GM12878 (cell line): ENCODE measurements at regions not wholly inside any gene's neighbourhood (a gene's known extent, or its start where the extent isn't known, plus 50 kb on each side); places are given as distances from the start of the nearest gene placed in this dataset.

ENCODE experiments used
- ATAC-seq: fragments of 200-7000 bp; cut with Tn5 transposase; 3 replicates; pipeline ENCODE4 v1.9.1; 2020; ENCODE audit warnings: mild to moderate bottlenecking, moderate library complexity
- BruUV-seq: library from RNA; stranded (reverse); fragments of 400-500 nt; replicated peaks from 2 replicates; lab custom pipeline; 2021; lab: Mats Ljungman, UMichigan
- CTCF ChIA-PET: fragments of 300-600 bp; sonication (Branson Sonifier 250); formaldehyde crosslinking; extraction: SDS; loops from one replicate; lab custom pipeline; 2021; ENCODE audit warnings: inconsistent platforms; lab: Yijun Ruan, JAX
- POLR2A ChIA-PET: fragments of 350-600 bp; formaldehyde crosslinking; extraction: SDS; loops from one replicate; lab custom pipeline; 2021; ENCODE audit warnings: inconsistent platforms; lab: Charles Lee
- RAD21 ChIA-PET: fragments of 300-600 bp; sonication (Branson Sonifier 250); formaldehyde crosslinking; loops from one replicate; lab custom pipeline; 2023; ENCODE audit warnings: antibody characterized with exemption; ENCODE audit not compliant: unreplicated experiment; lab: Charles Lee
- SMC1A ChIA-PET: fragments of 300-600 bp; sonication (Branson Sonifier 250); formaldehyde crosslinking; loops from one replicate; lab custom pipeline; 2023; ENCODE audit not compliant: unreplicated experiment, uncharacterized antibody; lab: Charles Lee
- DNase-seq: peaks from one replicate; pipeline ENCODE4 v3.0.0-alpha.2; 2011; ENCODE audit warnings: low read depth, low spot score
- FAIRE-seq: peaks from 3 replicates; lab custom pipeline; 2011; peaks lifted over from hg19 to GRCh38; lab: Jason Lieb, UNC
- H2AFZ ChIP-seq: 2 replicates; pipeline ENCODE4 v1.6.0; 2011; ENCODE audit warnings: low read depth, low read length, control low read depth; ENCODE audit not compliant: control insufficient read depth
- H3K27ac ChIP-seq: 2 replicates; pipeline ENCODE4 v1.5.1; 2011; ENCODE audit warnings: control low read depth; ENCODE audit not compliant: control insufficient read depth, insufficient read depth
- H3K27me3 ChIP-seq, 2 experiments: replicated peaks in 1 of 2; 2 replicates each; pipeline versions ENCODE4 v1.6.0 to v1.6.1; 2011; ENCODE audit warnings: low read length in 1 of 2; ENCODE audit not compliant: control insufficient read depth in 2 of 2, insufficient read depth in 2 of 2
- H3K36me3 ChIP-seq, 2 experiments: 2 replicates each; pipeline ENCODE4 v1.5.1; 2011; ENCODE audit warnings: low read length in 1 of 2; ENCODE audit not compliant: control insufficient read depth in 2 of 2, insufficient read depth in 2 of 2
- H3K4me1 ChIP-seq: 2 replicates; pipeline ENCODE4 v1.6.1; 2011; ENCODE audit warnings: mild to moderate bottlenecking, low read length, moderate library complexity, mixed read lengths; ENCODE audit not compliant: control insufficient read depth, insufficient read depth
- H3K4me2 ChIP-seq: 2 replicates; pipeline ENCODE4 v1.6.0; 2011; ENCODE audit warnings: control low read depth; ENCODE audit not compliant: control insufficient read depth, insufficient read depth
- H3K4me3 ChIP-seq: fragments of 200-600 bp; sonication (generic); 2 replicates; pipeline ENCODE4 v1.5.1; 2016
- H3K79me2 ChIP-seq: 2 replicates; pipeline ENCODE4 v1.6.0; 2011; ENCODE audit warnings: low read length; ENCODE audit not compliant: control insufficient read depth, insufficient read depth
- H3K9ac ChIP-seq: 2 replicates; pipeline ENCODE4 v1.8.0; 2011; ENCODE audit warnings: low read length, control low read depth, mixed read lengths; ENCODE audit not compliant: control insufficient read depth, insufficient read depth
- H3K9me3 ChIP-seq: replicated peaks from 3 replicates; pipeline ENCODE4 v1.5.1; 2011; ENCODE audit warnings: mild to moderate bottlenecking, low read length; ENCODE audit not compliant: control insufficient read depth, insufficient read depth
- H4K20me1 ChIP-seq: 2 replicates; pipeline ENCODE4 v1.6.0; 2011; ENCODE audit not compliant: control insufficient read depth, insufficient read depth
- ATF2 ChIP-seq: IDR thresholded peaks from 2 replicates; pipeline ENCODE4 v1.6.1; 2012; ENCODE audit warnings: low read length, inconsistent platforms
- BHLHE40 ChIP-seq, 2 experiments: fragments of 450-650 bp in 1 of 2; IDR thresholded peaks; 2 replicates each; pipeline ENCODE4 v1.6.1; 2011 to 2017; ENCODE audit warnings: low read depth in 2 of 2, borderline replicate concordance in 1 of 2, improper control_type of control experiment in 1 of 2, low read length in 1 of 2, mild to moderate bottlenecking in 1 of 2
- HDAC2 ChIP-seq: fragments of 200-600 bp; sonication (generic); IDR thresholded peaks from 2 replicates; pipeline ENCODE4 v1.6.1; 2017
- IKZF1 ChIP-seq: fragments of 450-650 bp; conservative IDR thresholded peaks from 2 replicates; pipeline ENCODE4 v1.6.1; 2017; ENCODE audit warnings: antibody characterized with exemption, mild to moderate bottlenecking
- IKZF2 ChIP-seq, 2 experiments: fragments of 450-650 bp; IDR thresholded peaks; 2 replicates each; pipeline ENCODE4 v1.6.1; 2017; ENCODE audit warnings: mild to moderate bottlenecking in 2 of 2, moderate library complexity in 2 of 2
- KDM1A ChIP-seq: fragments of 200-600 bp; sonication (generic); IDR thresholded peaks from 2 replicates; pipeline ENCODE4 v1.6.1; 2016; ENCODE audit warnings: borderline replicate concordance
- MTA3 ChIP-seq: IDR thresholded peaks from 2 replicates; pipeline ENCODE4 v1.6.1; 2012; ENCODE audit warnings: low read length, inconsistent platforms, borderline replicate concordance
- POLR2AphosphoS5 ChIP-seq: IDR thresholded peaks from 2 replicates; pipeline ENCODE4 v1.6.1; 2011; ENCODE audit warnings: mild to moderate bottlenecking, low read length, inconsistent platforms
- POU2F2 ChIP-seq: IDR thresholded peaks from 3 replicates; pipeline ENCODE4 v1.6.1; 2011; ENCODE audit warnings: low read depth, mild to moderate bottlenecking, low read length, borderline replicate concordance
- RAD21 ChIP-seq: IDR thresholded peaks from 2 replicates; pipeline ENCODE4 v1.6.1; 2011; ENCODE audit warnings: mild to moderate bottlenecking, low read depth, low read length, moderate library complexity; ENCODE audit not compliant: insufficient read depth
- RB1 ChIP-seq: fragments of 450-650 bp; formaldehyde crosslinking; IDR thresholded peaks from 2 replicates; pipeline ENCODE4 v1.6.1; 2017; ENCODE audit warnings: mild to moderate bottlenecking, borderline replicate concordance
- SIN3A ChIP-seq: IDR thresholded peaks from 2 replicates; pipeline ENCODE4 v1.6.1; 2012; ENCODE audit warnings: low read depth, low read length, improper control_type of control experiment
- SMAD1 ChIP-seq: fragments of 450-650 bp; IDR thresholded peaks from 2 replicates; pipeline ENCODE4 v1.6.1; 2018; ENCODE audit warnings: mild to moderate bottlenecking, low read depth; ENCODE audit not compliant: partially characterized antibody
- SUZ12 ChIP-seq: fragments of 200-600 bp; sonication (generic); IDR thresholded peaks from one replicate; pipeline ENCODE4 v1.6.1; 2018; ENCODE audit warnings: antibody characterized with exemption, mild to moderate bottlenecking; ENCODE audit not compliant: unreplicated experiment
- TARDBP ChIP-seq: IDR thresholded peaks from 2 replicates; pipeline ENCODE4 v1.6.1; 2016; ENCODE audit warnings: borderline replicate concordance
- TCF3 ChIP-seq: IDR thresholded peaks from 2 replicates; pipeline ENCODE4 v1.6.1; 2012; ENCODE audit warnings: low read depth, mild to moderate bottlenecking, low read length, borderline replicate concordance; ENCODE audit not compliant: insufficient read depth
- ZBTB4 ChIP-seq: fragments of 450-650 bp; formaldehyde crosslinking; IDR thresholded peaks from 2 replicates; pipeline ENCODE4 v1.4.0; 2022; ENCODE audit warnings: mild to moderate bottlenecking, moderate library complexity
- WGBS: methylation state at CpG from one replicate; pipeline ENCODE4 v1.1.6; 2016; ENCODE audit warnings: low lambda C conversion rate; ENCODE audit not compliant: insufficient replicate concordance, insufficient coverage; ENCODE audit errors: missing lambda C conversion rate; 5-methylcytosine and 5-hydroxymethylcytosine counted together
- in situ Hi-C: fragments of 300-500 bp; cut with MboI; formaldehyde crosslinking; loops from 9 replicates; pipeline ENCODE4 v1.14.3; 2018; ENCODE audit warnings: mixed read lengths
- intact Hi-C: fragments of 100-400 bp; cut with micrococcal nuclease; formaldehyde crosslinking; loops from one replicate; pipeline ENCODE4 v1.14.2; 2022; ENCODE audit not compliant: unreplicated experiment

GRCh38 chrX:142831961-142832530, 193.7 kb upstream of the SPANXN4 start:
- no peak for DNase-seq
- no peak overlapping the region for H3K4me3 ChIP-seq
- intact Hi-C loops (no loop called here), in situ Hi-C loops (no loop called here)
- no peaks in the 10 kb centered on the region for H3K9me3 ChIP-seq
- H3K36me3 ChIP-seq: no peaks in the 10 kb centered on the region
- H4K20me1 ChIP-seq: no peaks in the 10 kb centered on the region
- no peak overlapping the region for H3K9ac ChIP-seq
- H3K27ac ChIP-seq: no peak overlapping the region
- no peak for FAIRE-seq
- no TSS peak for BruUV-seq
- no peak overlapping the region for H3K4me2 ChIP-seq
- no peak for ATAC-seq
- ChIA-PET CTCF (no interaction called here), SMC1A (no interaction called here), POLR2A (no interaction called here), RAD21 (no interaction called here)
- no peaks in the 10 kb centered on the region for H3K27me3 ChIP-seq
- H2AFZ ChIP-seq: no peak overlapping the region
- no peak for TF ChIP-seq RB1
- no peak for TF ChIP-seq RAD21
- no peak for TF ChIP-seq TARDBP
- TF ChIP-seq POU2F2: no peak
- no peak for TF ChIP-seq IKZF2 (IDR thresholded peaks at IDR 0.05)
- TF ChIP-seq HDAC2: no peak
- no peak for TF ChIP-seq SIN3A
- TF ChIP-seq SMAD1: no peak
- TF ChIP-seq BHLHE40 (IDR thresholded peaks at IDR 0.05; ENCODE audit: borderline replicate concordance in 1 of 2, low read depth in 2 of 2, low read length in 1 of 2): no peak
- no peak for TF ChIP-seq ZBTB4 (CRISPR knock-in tag)
- TF ChIP-seq SUZ12: no peak
- TF ChIP-seq TCF3: no peak
- no peak for TF ChIP-seq MTA3
- TF ChIP-seq KDM1A: no peak
- no peak for TF ChIP-seq IKZF1
- TF ChIP-seq ATF2: no peak
- no peak for TF ChIP-seq POLR2AphosphoS5
- no peaks in the 10 kb centered on the region for H3K79me2 ChIP-seq
- no peaks in the 10 kb centered on the region for H3K4me1 ChIP-seq
- WGBS: 35% methylated on average over 3 of the region's 3 CpGs
